GM23248 (cell line): ENCODE measurements at regions not wholly inside any gene's neighbourhood (a gene's known extent, or its start where the extent isn't known, plus 50 kb on each side); places are given as distances from the start of the nearest gene placed in this dataset.

Experiments used
- EZH2 ChIP-seq: fragments of 200-600 bp; sonication (generic); IDR thresholded peaks from 2 replicates; pipeline ENCODE4 v1.6.1; 2018; ENCODE audit warnings: antibody characterized with exemption, mild to moderate bottlenecking; ENCODE audit not compliant: insufficient read depth, poor library complexity, severe bottlenecking
- EZH2phosphoT487 ChIP-seq: fragments of 200-600 bp; sonication (generic); IDR thresholded peaks from 2 replicates; pipeline ENCODE4 v1.6.1; 2018; ENCODE audit warnings: antibody characterized with exemption, moderate library complexity, mild to moderate bottlenecking, low read depth; ENCODE audit not compliant: insufficient read depth

DNA sequence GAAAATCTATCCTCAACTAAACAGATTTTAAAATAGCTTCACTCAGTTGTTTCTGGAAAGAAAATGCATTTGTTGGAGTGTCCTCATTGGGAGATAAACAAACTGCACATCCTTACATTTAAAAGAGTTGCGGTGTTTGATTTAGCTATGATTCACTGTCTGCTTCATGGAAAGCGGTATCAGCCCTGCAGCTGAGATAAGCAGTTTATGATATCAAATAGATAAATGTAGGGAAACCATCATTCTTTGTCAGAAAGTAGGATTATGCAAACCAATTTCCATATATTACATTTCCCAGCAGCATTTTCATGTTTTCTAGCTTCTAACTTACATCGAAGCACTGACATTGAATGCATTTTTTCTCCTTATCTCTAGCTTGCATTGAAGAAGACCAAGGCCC, 698.9 kb downstream of the DIPK2A start:
- TF ChIP-seq EZH2phosphoT487 (no peak), EZH2 (no peak)
